Activated CD4-positive, CD25-positive, alpha-beta regulatory T cell (primary cell): ENCODE measurements at regions not wholly inside any gene's neighbourhood (a gene's known extent, or its start where the extent isn't known, plus 50 kb on each side); places are given as distances from the start of the nearest gene placed in this dataset.

Experiments
- DNase-seq, 4 experiments: peaks; one replicate each; lab custom pipeline; 2025; lab: John Stamatoyannopoulos, UW

- no peak for DNase-seq
Measured at GRCh38 chr1:209375671-209376365, 207.7 kb upstream of the CAMK1G start.

GRCh38 chr1:209376774-209377173 lies 206.7 kb upstream of the CAMK1G start:
- no peak for DNase-seq

- DNase-seq: no peak
Measured at GRCh38 chr1:209377995-209378394, 205.5 kb upstream of the CAMK1G start.

GRCh38 chr1:209379280-209379679 lies 204.2 kb upstream of the CAMK1G start:
- no peak for DNase-seq

GRCh38 chr1:209380420-209380819 lies 203.1 kb upstream of the CAMK1G start:
- DNase-seq: no peak

GRCh38 chr1:209382231-209383100 lies 201.0 kb upstream of the CAMK1G start:
- no peak for DNase-seq

- DNase-seq: no peak
Measured at GRCh38 chr1:209383422-209383821, 200.1 kb upstream of the CAMK1G start.

- DNase-seq: no peak
Measured at GRCh38 chr1:209383907-209384709, 199.4 kb upstream of the CAMK1G start.

GRCh38 chr1:209384710-209385550 lies 198.6 kb upstream of the CAMK1G start:
- no peak for DNase-seq

- DNase-seq: no peak
Measured at GRCh38 chr1:209386156-209386555, 197.4 kb upstream of the CAMK1G start.

- no peak for DNase-seq
Measured at GRCh38 chr1:209387271-209387968, 196.1 kb upstream of the CAMK1G start.

GRCh38 chr1:209387969-209388329 lies 195.6 kb upstream of the CAMK1G start:
- no peak for DNase-seq

- no peak for DNase-seq
Measured at GRCh38 chr1:209388358-209388757, 195.2 kb upstream of the CAMK1G start.

GRCh38 chr1:209389258-209389657 lies 194.3 kb upstream of the CAMK1G start:
- no peak for DNase-seq

- no peak for DNase-seq
Measured at GRCh38 chr1:209389975-209390374, 193.5 kb upstream of the CAMK1G start.

- no peak for DNase-seq
Measured at GRCh38 chr1:209390764-209391163, 192.8 kb upstream of the CAMK1G start.

- DNase-seq: no peak
Measured at GRCh38 chr1:209391792-209392191, 191.7 kb upstream of the CAMK1G start.

GRCh38 chr1:209395169-209395568 lies 188.3 kb upstream of the CAMK1G start:
- no peak for DNase-seq

GRCh38 chr1:209397371-209397770 lies 186.1 kb upstream of the CAMK1G start:
- no peak for DNase-seq

- no peak for DNase-seq
Measured at GRCh38 chr1:209397910-209398309, 185.6 kb upstream of the CAMK1G start.
